RPMI8226 (cell line): ENCODE measurements at regions not wholly inside any gene's neighbourhood (a gene's known extent, or its start where the extent isn't known, plus 50 kb on each side); places are given as distances from the start of the nearest gene placed in this dataset.
A peak's percentile ranks its signal among the peaks of the same experiment; 100 is the strongest.

Source experiments
- DNase-seq: peaks from one replicate; pipeline ENCODE4 v3.0.0-alpha.2; 2015

GRCh38 chr1:221794079-221794670 is 52.3 kb upstream of the DUSP10 start:
- no peak for DNase-seq

GRCh38 chr1:221793439-221794078 is 51.7 kb upstream of the DUSP10 start:
- DNase-seq: peak; percentile 25

GRCh38 chr1:221791846-221792245 is 50.0 kb upstream of the DUSP10 start:
- DNase-seq: no peak
